GM23338 (cell line): ENCODE measurements at regions not wholly inside any gene's neighbourhood (a gene's known extent, or its start where the extent isn't known, plus 50 kb on each side); places are given as distances from the start of the nearest gene placed in this dataset.
A peak's percentile ranks its signal among the peaks of the same experiment; 100 is the strongest.

Experiments
- ATAC-seq: fragments of 200-7000 bp; cut with Tn5 transposase; 3 replicates; pipeline ENCODE4 v1.9.1; 2020
- DNase-seq: peaks from one replicate; pipeline ENCODE4 v3.0.0-alpha.2; 2015; ENCODE audit warnings: low spot score
- H2AFZ ChIP-seq: fragments of 200-600 bp; sonication (generic); 2 replicates; pipeline ENCODE4 v1.8.0; 2016; ENCODE audit warnings: antibody characterized with exemption, mild to moderate bottlenecking, moderate library complexity
- H3F3A ChIP-seq: fragments of 200-600 bp; sonication (generic); replicated peaks from 2 replicates; pipeline ENCODE4 v1.8.0; 2017; ENCODE audit warnings: antibody characterized with exemption, mixed run types, low read depth
- H3K27ac ChIP-seq: fragments of 200-600 bp; sonication (generic); 2 replicates; pipeline ENCODE4 v1.6.1; 2016; ENCODE audit warnings: low read depth
- H3K27me3 ChIP-seq: fragments of 200-600 bp; sonication (generic); 2 replicates; pipeline ENCODE4 v1.8.0; 2016; ENCODE audit warnings: mild to moderate bottlenecking, mixed run types, moderate library complexity; ENCODE audit not compliant: insufficient read depth
- H3K36me3 ChIP-seq: fragments of 200-600 bp; sonication (generic); 2 replicates; pipeline ENCODE4 v1.8.0; 2016; ENCODE audit warnings: mild to moderate bottlenecking; ENCODE audit not compliant: insufficient read depth
- H3K4me1 ChIP-seq: fragments of 200-600 bp; sonication (generic); 2 replicates; pipeline ENCODE4 v1.8.0; 2016; ENCODE audit warnings: mild to moderate bottlenecking, moderate library complexity; ENCODE audit not compliant: insufficient read depth
- H3K4me2 ChIP-seq: fragments of 200-600 bp; sonication (generic); 2 replicates; pipeline ENCODE4 v1.7.1; 2017; ENCODE audit warnings: mixed run types
- H3K4me3 ChIP-seq: fragments of 200-600 bp; sonication (generic); 2 replicates; pipeline ENCODE4 v1.6.1; 2016; ENCODE audit warnings: mixed run types
- H3K79me2 ChIP-seq: fragments of 200-600 bp; sonication (generic); replicated peaks from 2 replicates; pipeline ENCODE4 v1.8.0; 2017; ENCODE audit warnings: mild to moderate bottlenecking; ENCODE audit not compliant: insufficient read depth
- H3K9me2 ChIP-seq: fragments of 200-600 bp; sonication (generic); 2 replicates; pipeline ENCODE4 v1.8.0; 2017; ENCODE audit not compliant: insufficient read depth
- H4K20me1 ChIP-seq: fragments of 200-600 bp; sonication (generic); replicated peaks from 2 replicates; pipeline ENCODE4 v1.8.0; 2017; ENCODE audit warnings: mild to moderate bottlenecking; ENCODE audit not compliant: insufficient read depth
- H3K27ac Mint-ChIP-seq: 2 replicates; pipeline ENCODE4 v1.8.0; 2020; ENCODE audit warnings: inconsistent platforms, mild to moderate bottlenecking, moderate library complexity, mixed read lengths
- H3K27me3 Mint-ChIP-seq: 3 replicates; pipeline ENCODE4 v1.8.0; 2022; ENCODE audit warnings: low read depth, mild to moderate bottlenecking, moderate library complexity, mixed read lengths, inconsistent platforms; ENCODE audit not compliant: insufficient read depth, poor library complexity
- H3K36me3 Mint-ChIP-seq: 3 replicates; pipeline ENCODE4 v1.8.0; 2021; ENCODE audit warnings: low read depth, mild to moderate bottlenecking, inconsistent platforms, moderate library complexity, mixed read lengths
- H3K4me1 Mint-ChIP-seq: 3 replicates; pipeline ENCODE4 v1.8.0; 2020; ENCODE audit warnings: mild to moderate bottlenecking, inconsistent platforms, mixed read lengths
- H3K4me3 Mint-ChIP-seq: 3 replicates; pipeline ENCODE4 v1.8.0; 2021; ENCODE audit warnings: moderate library complexity, mild to moderate bottlenecking, inconsistent platforms, mixed read lengths
- H3K9me3 Mint-ChIP-seq: 3 replicates; pipeline ENCODE4 v1.8.0; 2020; ENCODE audit warnings: moderate library complexity, mild to moderate bottlenecking, inconsistent platforms, mixed read lengths
- CREB1 ChIP-seq: fragments of 250-450 bp; sonication (Bioruptor Pico); IDR thresholded peaks from 2 replicates; pipeline ENCODE4 v1.5.0; 2020; ENCODE audit warnings: low read depth, mild to moderate bottlenecking, moderate library complexity
- EZH2 ChIP-seq: fragments of 200-600 bp; sonication (generic); IDR thresholded peaks from one replicate; pipeline ENCODE4 v1.8.0; 2017; ENCODE audit warnings: antibody characterized with exemption, mild to moderate bottlenecking, low read depth; ENCODE audit not compliant: unreplicated experiment
- EZH2phosphoT487 ChIP-seq: fragments of 200-600 bp; sonication (generic); IDR thresholded peaks from one replicate; pipeline ENCODE4 v1.8.1; 2018; ENCODE audit warnings: antibody characterized with exemption; ENCODE audit not compliant: unreplicated experiment
- JUNB ChIP-seq: IDR thresholded peaks from one replicate; pipeline ENCODE4 v1.6.1; 2016; ENCODE audit warnings: antibody characterized with exemption; ENCODE audit not compliant: unreplicated experiment
- NANOG ChIP-seq: IDR thresholded peaks from 2 replicates; pipeline ENCODE4 v1.6.1; 2016; ENCODE audit warnings: antibody characterized with exemption, borderline replicate concordance
- POLR2AphosphoS5 ChIP-seq: IDR thresholded peaks from 2 replicates; pipeline ENCODE4 v1.6.1; 2016; ENCODE audit warnings: antibody characterized with exemption, low read depth
- STAT1 ChIP-seq: IDR thresholded peaks from one replicate; pipeline ENCODE4 v1.6.1; 2016; ENCODE audit warnings: antibody characterized with exemption; ENCODE audit not compliant: unreplicated experiment
- ZNF114 ChIP-seq: fragments of 250-450 bp; sonication (Bioruptor Pico); IDR thresholded peaks from 2 replicates; pipeline ENCODE4 v1.5.0; 2020; ENCODE audit warnings: mild to moderate bottlenecking, moderate library complexity
- ZNF331 ChIP-seq: fragments of 250-450 bp; sonication (Bioruptor Pico); IDR thresholded peaks from 2 replicates; pipeline ENCODE4 v1.5.0; 2020; ENCODE audit warnings: low read depth, mild to moderate bottlenecking, moderate library complexity
- TF ChIP-seq, protein P1 (sequence below): IDR thresholded peaks from 2 replicates; pipeline ENCODE4 v1.6.1; 2016; ENCODE audit warnings: antibody characterized with exemption
- TF ChIP-seq, protein P2 (sequence below): IDR thresholded peaks from one replicate; pipeline ENCODE4 v1.6.1; 2018; ENCODE audit warnings: antibody characterized with exemption; ENCODE audit not compliant: unreplicated experiment
- TF ChIP-seq, protein P3 (sequence below): fragments of 250-450 bp; sonication (Bioruptor Pico); IDR thresholded peaks from 2 replicates; pipeline ENCODE4 v1.5.0; 2020; ENCODE audit warnings: mild to moderate bottlenecking, moderate library complexity
- TF ChIP-seq, protein P4 (sequence below), 2 experiments: fragments of 200-600 bp in 1 of 2; sonication (generic) in 1 of 2; conservative IDR thresholded peaks; 2 replicates each; pipeline versions ENCODE4 v1.5.1 to v1.6.1; 2016 to 2017; ENCODE audit warnings: antibody characterized with exemption in 2 of 2, low read depth in 2 of 2, mild to moderate bottlenecking in 2 of 2, moderate library complexity in 1 of 2

DNA sequence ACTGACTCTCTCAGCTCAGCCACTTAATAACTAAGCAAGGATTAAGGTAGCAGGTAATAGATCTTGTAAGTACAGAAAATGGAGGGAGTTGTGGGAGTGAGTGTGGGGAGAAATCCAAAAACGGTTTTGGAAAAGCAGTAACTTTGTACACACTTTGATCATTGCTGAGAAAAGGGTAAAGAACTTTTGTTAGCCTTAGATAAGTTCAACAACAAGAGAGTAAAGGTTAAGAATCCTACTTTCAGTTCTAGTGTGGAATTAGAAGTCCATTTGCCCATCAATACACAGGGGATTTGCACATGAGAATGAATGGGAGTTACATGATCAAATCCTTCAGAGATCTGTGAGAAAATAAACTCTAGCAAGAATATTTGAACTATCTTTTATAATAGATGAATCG lies 528.7 kb downstream of the SOX2 start (continued):
- TF ChIP-seq JUNB (no peak), EZH2phosphoT487 (no peak), ZNF331 (CRISPR knock-in tag) (no peak)

DNA sequence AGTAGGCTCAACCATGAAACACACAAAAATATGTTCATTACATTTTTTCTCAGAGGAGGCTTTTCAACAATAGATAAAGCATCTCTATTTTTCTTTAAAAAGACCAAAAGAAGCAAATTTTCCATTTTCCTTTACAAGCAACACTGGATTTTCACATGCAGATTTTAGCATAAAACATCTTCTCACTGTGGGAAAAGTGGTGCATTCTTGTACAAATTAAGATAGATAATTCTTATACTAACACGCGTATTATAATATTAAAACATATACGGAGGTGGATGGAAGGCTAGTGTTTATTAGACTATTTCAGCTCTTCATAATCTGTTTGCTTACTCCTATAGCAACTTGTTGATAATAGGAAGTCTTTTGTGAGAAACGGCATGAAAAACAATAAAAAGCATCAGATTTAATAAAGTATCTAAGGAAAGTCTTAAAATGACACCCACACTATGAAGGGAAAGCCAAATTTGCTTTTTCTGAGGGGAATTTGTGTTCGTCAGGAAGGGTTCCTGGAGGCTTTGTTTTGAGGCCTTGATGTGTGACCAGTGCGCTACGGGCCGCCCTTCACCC lies 529.6 kb downstream of the SOX2 start:
- Mint-ChIP-seq H3K36me3 (no peaks in the 10 kb centered on the region), H3K27ac (no peak overlapping the region), H3K27me3 (peaks cover 1% of the 10 kb centered on the region), H3K9me3 (no peaks in the 10 kb centered on the region), H3K4me1 (peaks cover 22% of the 10 kb centered on the region), H3K4me3 (no peak overlapping the region)
- H3K36me3 ChIP-seq, result no peaks in the 10 kb centered on the region
- H3K4me3 ChIP-seq, result no peak overlapping the region
- H3K79me2 ChIP-seq, result no peaks in the 10 kb centered on the region
- H3F3A ChIP-seq, result 0 out of 2 replicates have a peak, but pooled peaks cover 3% of the 10 kb centered on the region
- H2AFZ ChIP-seq, result peak overlapping the region; percentile 80
- no peak overlapping the region for H3K4me2 ChIP-seq
- TF ChIP-seq NANOG (no peak), POLR2AphosphoS5 (no peak), EZH2phosphoT487 (no peak), JUNB (no peak), ZNF331 (CRISPR knock-in tag) (no peak), STAT1 (no peak), ZNF114 (CRISPR knock-in tag) (no peak), EZH2 (no peak), CREB1 (CRISPR knock-in tag) (no peak)
- TF ChIP-seq, protein P1, sequence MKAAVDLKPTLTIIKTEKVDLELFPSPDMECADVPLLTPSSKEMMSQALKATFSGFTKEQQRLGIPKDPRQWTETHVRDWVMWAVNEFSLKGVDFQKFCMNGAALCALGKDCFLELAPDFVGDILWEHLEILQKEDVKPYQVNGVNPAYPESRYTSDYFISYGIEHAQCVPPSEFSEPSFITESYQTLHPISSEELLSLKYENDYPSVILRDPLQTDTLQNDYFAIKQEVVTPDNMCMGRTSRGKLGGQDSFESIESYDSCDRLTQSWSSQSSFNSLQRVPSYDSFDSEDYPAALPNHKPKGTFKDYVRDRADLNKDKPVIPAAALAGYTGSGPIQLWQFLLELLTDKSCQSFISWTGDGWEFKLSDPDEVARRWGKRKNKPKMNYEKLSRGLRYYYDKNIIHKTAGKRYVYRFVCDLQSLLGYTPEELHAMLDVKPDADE, result no peak
- TF ChIP-seq, protein P2, sequence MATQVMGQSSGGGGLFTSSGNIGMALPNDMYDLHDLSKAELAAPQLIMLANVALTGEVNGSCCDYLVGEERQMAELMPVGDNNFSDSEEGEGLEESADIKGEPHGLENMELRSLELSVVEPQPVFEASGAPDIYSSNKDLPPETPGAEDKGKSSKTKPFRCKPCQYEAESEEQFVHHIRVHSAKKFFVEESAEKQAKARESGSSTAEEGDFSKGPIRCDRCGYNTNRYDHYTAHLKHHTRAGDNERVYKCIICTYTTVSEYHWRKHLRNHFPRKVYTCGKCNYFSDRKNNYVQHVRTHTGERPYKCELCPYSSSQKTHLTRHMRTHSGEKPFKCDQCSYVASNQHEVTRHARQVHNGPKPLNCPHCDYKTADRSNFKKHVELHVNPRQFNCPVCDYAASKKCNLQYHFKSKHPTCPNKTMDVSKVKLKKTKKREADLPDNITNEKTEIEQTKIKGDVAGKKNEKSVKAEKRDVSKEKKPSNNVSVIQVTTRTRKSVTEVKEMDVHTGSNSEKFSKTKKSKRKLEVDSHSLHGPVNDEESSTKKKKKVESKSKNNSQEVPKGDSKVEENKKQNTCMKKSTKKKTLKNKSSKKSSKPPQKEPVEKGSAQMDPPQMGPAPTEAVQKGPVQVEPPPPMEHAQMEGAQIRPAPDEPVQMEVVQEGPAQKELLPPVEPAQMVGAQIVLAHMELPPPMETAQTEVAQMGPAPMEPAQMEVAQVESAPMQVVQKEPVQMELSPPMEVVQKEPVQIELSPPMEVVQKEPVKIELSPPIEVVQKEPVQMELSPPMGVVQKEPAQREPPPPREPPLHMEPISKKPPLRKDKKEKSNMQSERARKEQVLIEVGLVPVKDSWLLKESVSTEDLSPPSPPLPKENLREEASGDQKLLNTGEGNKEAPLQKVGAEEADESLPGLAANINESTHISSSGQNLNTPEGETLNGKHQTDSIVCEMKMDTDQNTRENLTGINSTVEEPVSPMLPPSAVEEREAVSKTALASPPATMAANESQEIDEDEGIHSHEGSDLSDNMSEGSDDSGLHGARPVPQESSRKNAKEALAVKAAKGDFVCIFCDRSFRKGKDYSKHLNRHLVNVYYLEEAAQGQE, result no peak
- TF ChIP-seq, protein P3, sequence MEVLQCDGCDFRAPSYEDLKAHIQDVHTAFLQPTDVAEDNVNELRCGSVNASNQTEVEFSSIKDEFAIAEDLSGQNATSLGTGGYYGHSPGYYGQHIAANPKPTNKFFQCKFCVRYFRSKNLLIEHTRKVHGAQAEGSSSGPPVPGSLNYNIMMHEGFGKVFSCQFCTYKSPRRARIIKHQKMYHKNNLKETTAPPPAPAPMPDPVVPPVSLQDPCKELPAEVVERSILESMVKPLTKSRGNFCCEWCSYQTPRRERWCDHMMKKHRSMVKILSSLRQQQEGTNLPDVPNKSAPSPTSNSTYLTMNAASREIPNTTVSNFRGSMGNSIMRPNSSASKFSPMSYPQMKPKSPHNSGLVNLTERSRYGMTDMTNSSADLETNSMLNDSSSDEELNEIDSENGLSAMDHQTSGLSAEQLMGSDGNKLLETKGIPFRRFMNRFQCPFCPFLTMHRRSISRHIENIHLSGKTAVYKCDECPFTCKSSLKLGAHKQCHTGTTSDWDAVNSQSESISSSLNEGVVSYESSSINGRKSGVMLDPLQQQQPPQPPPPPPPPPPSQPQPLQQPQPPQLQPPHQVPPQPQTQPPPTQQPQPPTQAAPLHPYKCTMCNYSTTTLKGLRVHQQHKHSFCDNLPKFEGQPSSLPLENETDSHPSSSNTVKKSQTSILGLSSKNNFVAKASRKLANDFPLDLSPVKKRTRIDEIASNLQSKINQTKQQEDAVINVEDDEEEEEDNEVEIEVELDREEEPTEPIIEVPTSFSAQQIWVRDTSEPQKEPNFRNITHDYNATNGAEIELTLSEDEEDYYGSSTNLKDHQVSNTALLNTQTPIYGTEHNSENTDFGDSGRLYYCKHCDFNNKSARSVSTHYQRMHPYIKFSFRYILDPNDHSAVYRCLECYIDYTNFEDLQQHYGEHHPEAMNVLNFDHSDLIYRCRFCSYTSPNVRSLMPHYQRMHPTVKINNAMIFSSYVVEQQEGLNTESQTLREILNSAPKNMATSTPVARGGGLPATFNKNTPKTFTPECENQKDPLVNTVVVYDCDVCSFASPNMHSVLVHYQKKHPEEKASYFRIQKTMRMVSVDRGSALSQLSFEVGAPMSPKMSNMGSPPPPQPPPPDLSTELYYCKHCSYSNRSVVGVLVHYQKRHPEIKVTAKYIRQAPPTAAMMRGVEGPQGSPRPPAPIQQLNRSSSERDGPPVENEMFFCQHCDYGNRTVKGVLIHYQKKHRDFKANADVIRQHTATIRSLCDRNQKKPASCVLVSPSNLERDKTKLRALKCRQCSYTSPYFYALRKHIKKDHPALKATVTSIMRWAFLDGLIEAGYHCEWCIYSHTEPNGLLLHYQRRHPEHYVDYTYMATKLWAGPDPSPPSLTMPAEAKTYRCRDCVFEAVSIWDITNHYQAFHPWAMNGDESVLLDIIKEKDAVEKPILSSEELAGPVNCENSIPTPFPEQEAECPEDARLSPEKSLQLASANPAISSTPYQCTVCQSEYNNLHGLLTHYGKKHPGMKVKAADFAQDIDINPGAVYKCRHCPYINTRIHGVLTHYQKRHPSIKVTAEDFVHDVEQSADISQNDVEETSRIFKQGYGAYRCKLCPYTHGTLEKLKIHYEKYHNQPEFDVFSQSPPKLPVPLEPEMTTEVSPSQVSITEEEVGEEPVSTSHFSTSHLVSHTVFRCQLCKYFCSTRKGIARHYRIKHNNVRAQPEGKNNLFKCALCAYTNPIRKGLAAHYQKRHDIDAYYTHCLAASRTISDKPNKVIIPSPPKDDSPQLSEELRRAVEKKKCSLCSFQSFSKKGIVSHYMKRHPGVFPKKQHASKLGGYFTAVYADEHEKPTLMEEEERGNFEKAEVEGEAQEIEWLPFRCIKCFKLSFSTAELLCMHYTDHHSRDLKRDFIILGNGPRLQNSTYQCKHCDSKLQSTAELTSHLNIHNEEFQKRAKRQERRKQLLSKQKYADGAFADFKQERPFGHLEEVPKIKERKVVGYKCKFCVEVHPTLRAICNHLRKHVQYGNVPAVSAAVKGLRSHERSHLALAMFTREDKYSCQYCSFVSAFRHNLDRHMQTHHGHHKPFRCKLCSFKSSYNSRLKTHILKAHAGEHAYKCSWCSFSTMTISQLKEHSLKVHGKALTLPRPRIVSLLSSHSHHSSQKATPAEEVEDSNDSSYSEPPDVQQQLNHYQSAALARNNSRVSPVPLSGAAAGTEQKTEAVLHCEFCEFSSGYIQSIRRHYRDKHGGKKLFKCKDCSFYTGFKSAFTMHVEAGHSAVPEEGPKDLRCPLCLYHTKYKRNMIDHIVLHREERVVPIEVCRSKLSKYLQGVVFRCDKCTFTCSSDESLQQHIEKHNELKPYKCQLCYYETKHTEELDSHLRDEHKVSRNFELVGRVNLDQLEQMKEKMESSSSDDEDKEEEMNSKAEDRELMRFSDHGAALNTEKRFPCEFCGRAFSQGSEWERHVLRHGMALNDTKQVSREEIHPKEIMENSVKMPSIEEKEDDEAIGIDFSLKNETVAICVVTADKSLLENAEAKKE (CRISPR knock-in tag), result no peak
- TF ChIP-seq, protein P4, sequence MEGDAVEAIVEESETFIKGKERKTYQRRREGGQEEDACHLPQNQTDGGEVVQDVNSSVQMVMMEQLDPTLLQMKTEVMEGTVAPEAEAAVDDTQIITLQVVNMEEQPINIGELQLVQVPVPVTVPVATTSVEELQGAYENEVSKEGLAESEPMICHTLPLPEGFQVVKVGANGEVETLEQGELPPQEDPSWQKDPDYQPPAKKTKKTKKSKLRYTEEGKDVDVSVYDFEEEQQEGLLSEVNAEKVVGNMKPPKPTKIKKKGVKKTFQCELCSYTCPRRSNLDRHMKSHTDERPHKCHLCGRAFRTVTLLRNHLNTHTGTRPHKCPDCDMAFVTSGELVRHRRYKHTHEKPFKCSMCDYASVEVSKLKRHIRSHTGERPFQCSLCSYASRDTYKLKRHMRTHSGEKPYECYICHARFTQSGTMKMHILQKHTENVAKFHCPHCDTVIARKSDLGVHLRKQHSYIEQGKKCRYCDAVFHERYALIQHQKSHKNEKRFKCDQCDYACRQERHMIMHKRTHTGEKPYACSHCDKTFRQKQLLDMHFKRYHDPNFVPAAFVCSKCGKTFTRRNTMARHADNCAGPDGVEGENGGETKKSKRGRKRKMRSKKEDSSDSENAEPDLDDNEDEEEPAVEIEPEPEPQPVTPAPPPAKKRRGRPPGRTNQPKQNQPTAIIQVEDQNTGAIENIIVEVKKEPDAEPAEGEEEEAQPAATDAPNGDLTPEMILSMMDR (conservative IDR thresholded peaks at IDR 0.05; ENCODE audit: low read depth in 2 of 2), result no peak
- ATAC-seq, result no peak
- no peak overlapping the region for H3K27ac ChIP-seq
- no peaks in the 10 kb centered on the region for H3K27me3 ChIP-seq
- no peak for DNase-seq
- peaks cover 19% of the 10 kb centered on the region for H3K4me1 ChIP-seq
- H4K20me1 ChIP-seq, result no peaks in the 10 kb centered on the region
- H3K9me2 ChIP-seq, result 0 out of 2 replicates have a peak, but pooled peaks cover 12% of the 10 kb centered on the region
